Loucy (cell line): ENCODE measurements at regions not wholly inside any gene's neighbourhood (a gene's known extent, or its start where the extent isn't known, plus 50 kb on each side); places are given as distances from the start of the nearest gene placed in this dataset.

Experiments
- CTCF ChIP-seq: fragments of 200-600 bp; sonication (generic); conservative IDR thresholded peaks from 2 replicates; pipeline ENCODE4 v1.5.1; 2014; ENCODE audit warnings: mild to moderate bottlenecking, antibody characterized with exemption, low read length
- EZH2phosphoT487 ChIP-seq: fragments of 200-600 bp; IDR thresholded peaks from 2 replicates; pipeline ENCODE4 v1.6.1; 2018; ENCODE audit warnings: antibody characterized with exemption, mild to moderate bottlenecking, moderate library complexity, borderline replicate concordance

- TF ChIP-seq CTCF (no peak), EZH2phosphoT487 (no peak)
Observed at GRCh38 chr5:58255386-58255785, 204.5 kb downstream of the PLK2 start.
